ENCODE measurements at regions not wholly inside any gene's neighbourhood (a gene's known extent, or its start where the extent isn't known, plus 50 kb on each side); places are given as distances from the start of the nearest gene placed in this dataset.

- DNase-seq, result no peak
Observed at GRCh38 chr10:61138708-61139591, 195.0 kb upstream of the RHOBTB1 start.

DNA sequence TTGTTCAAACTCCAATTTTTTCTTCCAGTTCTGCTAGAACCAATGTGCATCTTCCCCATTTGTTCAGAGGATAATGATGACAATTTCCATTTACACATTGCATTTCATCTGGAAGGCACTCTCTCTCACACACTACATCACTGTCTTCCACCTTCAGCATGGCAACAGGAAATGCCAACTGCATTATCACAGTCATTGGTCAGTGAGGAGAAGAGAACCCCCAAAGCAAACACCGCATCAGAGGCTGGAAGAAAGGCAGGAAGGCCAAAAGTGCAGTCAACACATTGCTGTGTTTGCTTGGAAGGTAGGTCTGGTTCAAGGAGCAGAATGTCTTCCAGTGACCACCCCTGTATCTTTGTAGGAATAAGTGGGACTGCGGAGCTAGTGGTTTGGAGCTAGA is 192.2 kb upstream of the RHOBTB1 start:
- DNase-seq, result no peak

- DNase-seq, result no peak
Observed at GRCh38 chr10:61135276-61135721, 191.3 kb upstream of the RHOBTB1 start.

- DNase-seq, result no peak
Observed at GRCh38 chr10:61130366-61130765, 186.4 kb upstream of the RHOBTB1 start.

DNA sequence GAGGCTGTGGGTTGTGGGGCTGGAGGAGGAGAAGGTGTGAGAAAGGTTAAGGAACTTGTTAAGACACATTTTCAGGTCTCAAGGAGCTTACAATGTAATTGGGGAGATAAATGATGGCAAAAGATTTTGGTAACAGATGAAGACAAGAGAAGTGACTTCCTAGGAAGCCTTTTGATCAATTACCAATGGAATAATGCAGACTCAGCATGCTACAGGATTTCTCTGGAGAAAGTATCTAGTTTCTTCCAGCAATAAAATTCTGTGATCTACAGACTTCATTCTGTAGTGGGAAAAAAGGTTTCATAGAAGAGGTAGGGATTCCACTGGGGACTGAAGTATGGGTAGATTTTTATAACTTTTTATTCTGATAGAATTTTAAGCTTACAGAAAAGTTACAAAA is 184.2 kb upstream of the RHOBTB1 start:
- no peak for DNase-seq

DNA sequence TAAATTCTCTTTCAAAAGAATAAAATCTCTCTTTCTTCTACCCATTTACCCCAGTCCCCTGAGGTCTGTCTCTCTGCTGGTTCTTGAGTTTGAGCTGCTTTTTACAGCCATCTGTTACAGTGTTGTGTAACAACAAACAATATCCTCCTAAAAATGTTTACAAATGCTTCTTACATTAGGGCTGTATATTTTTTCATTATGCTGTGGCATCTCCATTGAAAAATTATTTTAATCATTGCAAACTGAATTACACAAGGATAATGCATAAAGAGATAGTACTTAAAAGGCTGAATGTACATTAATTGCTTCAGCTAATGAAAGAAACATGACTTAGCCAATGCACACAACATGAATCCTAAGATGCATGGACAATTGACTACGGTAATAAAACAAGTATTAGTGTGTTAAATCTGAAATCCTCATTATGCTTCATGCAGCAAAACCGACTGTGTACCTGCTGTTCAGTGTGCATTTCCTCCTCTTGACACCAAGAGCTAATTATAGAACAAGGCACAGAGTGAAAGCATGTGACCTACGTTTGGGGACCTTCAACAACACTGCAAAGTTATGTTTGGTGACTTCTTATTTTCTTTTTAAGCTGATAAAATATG is 181.7 kb upstream of the RHOBTB1 start:
- DNase-seq, result peak; percentile 23

DNA sequence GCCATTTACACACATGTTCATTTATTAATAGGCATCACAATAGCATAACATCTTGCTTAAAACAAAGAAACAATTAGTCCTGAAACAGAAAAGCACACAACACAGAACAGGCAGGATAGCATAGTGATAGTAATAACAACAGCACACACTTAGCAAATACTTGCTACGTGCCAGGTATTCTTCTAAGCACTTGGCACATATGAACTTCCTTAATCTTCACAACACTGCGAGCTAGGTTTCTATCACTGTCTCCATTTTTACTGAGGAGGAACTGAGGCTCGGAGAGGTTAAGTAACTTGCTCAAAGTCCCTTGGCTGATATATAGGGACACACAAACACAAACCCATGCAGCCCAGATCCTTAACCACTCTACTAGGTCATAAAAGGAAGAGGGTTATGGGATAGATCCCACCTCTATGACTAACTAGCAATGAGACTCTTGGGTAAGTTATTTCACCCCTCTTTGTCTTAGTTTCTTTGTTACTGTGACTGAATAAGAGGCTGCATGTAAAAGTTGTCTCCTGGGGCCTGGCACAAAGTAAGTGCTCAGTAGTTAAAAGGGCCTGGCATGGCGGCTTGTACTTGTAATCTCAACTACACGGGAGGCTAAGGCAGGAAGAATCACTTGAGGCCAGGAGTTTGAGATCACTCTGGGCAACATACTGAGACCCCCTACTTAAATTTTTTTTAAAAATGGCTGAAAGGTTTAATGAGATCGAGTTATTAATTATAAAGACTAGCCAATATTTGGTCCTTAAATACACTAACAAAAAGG is 181.0 kb upstream of the RHOBTB1 start:
- DNase-seq, result no peak

DNA sequence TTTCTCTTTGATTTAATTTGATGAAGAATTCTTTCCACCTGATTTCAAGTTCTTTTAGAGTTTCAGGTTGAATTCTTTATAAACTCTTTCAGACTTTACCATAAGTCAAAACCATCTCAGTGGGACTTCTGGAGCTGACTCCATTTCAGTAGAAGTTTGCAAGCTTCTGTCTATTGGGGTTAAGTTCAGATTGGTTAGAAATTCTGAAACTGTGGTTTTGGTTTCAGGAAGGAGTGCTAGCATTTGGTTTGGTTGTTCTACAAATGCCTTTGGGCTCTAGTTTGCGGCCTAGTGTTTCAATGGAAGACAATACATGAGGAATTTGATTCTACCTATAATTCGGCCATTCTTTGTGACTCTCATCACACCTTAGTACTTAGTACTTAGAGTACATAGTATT is 176.8 kb upstream of the RHOBTB1 start:
- DNase-seq, result no peak

GRCh38 chr10:61119573-61119972 is 175.6 kb upstream of the RHOBTB1 start:
- DNase-seq, result no peak

- DNase-seq, result no peak
Observed at GRCh38 chr10:61115897-61116296, 171.9 kb upstream of the RHOBTB1 start.

DNA sequence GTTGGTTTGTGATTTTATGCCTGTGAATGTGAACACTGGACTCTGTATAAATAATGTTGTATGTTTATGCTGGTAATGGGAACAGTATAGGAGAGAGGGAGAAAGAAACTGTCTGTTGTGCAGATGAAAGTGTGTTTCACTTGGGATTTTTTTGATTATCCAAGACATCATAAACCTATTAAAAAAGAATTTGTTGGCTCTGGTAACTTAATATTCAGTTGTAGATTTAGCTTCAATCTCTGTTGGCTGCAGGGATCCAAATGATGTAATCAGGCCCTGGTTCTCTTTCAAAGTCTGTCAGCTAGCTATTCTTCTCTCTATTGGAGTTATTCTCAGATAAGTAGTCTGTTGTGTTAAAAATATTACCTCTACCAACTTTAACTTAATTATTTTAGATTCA is 168.8 kb upstream of the RHOBTB1 start:
- no peak for DNase-seq

DNA sequence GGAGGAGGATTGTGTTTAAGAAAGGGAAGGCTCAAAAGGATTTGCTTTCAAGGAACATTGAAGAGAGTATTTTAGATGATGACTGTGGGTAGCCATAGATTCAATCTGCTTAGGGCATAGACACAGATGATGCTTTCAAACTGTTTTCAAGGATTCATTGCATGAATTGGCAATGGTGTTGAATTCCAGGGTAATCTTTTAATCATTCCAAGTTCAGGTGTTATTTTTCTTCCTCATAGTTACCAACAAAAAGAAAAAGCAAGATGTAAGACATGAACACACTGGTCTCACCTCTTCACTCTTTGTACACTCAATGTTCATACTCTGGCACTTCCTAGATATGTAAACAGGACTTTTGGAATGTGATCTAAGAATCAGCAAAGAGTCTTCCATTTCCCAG is 167.0 kb upstream of the RHOBTB1 start:
- no peak for DNase-seq

GRCh38 chr10:61110188-61110844 is 166.3 kb upstream of the RHOBTB1 start:
- no peak for DNase-seq

DNA sequence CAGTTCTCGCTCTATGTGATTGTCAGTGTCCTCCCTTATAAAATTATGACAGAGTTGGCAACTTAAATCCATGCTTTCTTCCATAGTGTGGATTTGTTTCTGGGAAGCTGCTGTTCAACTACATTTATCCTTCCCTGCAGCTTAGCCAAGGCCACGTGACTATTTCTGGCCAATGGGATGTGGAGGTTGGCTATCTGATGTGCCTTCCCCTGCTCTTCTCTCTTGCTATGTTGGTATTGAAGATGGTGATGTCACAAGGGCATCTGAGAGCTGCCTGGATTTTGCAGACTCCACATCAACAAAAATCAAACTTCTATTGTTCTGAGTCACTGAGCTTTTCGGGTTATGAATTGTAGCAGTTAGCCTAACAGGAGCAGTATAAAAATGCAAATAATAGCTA is 164.9 kb upstream of the RHOBTB1 start:
- DNase-seq, result no peak

DNA sequence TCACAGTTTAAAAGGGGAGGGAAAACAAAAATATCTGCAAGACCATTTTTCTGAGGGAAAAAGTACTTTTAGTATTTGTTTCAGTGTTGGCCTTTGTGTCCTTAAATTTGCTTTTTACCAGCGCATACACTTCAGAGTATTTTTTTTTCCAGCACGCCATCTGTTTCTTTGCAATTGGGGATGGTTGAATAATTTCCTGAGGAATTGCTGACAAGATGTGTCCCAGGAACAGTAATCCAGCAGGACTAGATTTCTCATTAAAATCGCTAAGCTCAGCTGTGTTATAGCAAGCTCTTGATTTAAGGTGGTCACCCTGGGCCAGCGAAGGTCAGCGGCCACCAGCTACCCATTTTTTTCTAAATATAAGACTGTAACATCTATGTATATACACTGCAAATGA is 156.9 kb upstream of the RHOBTB1 start:
- no peak for DNase-seq

GRCh38 chr10:61099756-61100155 is 155.8 kb upstream of the RHOBTB1 start:
- no peak for DNase-seq

DNA sequence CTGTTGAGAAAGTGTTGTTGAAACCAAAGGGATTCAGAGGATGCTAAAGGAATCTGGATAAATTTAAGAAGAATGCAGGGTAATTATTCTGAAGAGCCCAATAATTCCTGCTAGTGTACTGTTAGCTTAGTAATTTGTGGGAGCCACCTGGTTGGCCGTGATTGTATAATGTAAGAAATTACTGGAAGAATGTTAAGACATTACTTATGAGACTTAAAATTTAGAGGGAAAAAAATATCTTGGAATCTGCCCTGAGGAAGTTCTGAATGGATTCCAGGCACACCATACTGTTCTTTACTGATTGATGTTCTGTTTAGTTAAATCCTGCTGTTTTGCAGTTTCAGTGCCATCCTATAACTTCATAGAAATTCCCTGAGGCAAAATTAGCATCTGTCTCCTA is 155.0 kb upstream of the RHOBTB1 start:
- DNase-seq, result no peak

- DNase-seq, result no peak
Observed at GRCh38 chr10:61097026-61097425, 153.0 kb upstream of the RHOBTB1 start.

- no peak for DNase-seq
Observed at GRCh38 chr10:61096056-61096455, 152.1 kb upstream of the RHOBTB1 start.

- DNase-seq, result no peak
Observed at GRCh38 chr10:61091531-61091930, 147.5 kb upstream of the RHOBTB1 start.

- no peak for DNase-seq
Observed at GRCh38 chr10:61089251-61089650, 145.3 kb upstream of the RHOBTB1 start.

DNA sequence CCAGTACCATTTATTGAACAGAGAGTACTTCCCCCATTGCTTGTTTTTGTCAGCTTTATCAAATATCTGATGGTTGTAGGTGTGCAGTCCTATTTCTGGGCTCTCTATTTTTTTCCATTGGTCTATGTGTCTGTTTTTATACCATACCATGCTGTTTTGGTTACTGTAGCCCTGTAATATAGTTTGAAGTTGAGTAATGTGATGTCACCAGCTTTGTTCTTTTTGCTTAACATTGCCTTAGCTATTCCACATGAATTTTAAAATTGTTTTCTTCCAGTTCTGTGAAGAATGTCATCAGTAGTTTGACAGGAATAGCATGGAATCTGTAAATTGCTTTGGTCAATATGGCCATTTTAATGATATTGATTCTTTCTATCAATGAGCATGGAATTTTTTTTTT is 140.5 kb upstream of the RHOBTB1 start:
- DNase-seq, result no peak

- no peak for DNase-seq
Observed at GRCh38 chr10:61081301-61081700, 137.3 kb upstream of the RHOBTB1 start.
